VCaP (cell line): ENCODE measurements at regions not wholly inside any gene's neighbourhood (a gene's known extent, or its start where the extent isn't known, plus 50 kb on each side); places are given as distances from the start of the nearest gene placed in this dataset.

Experiments
- H3K27ac ChIP-seq: fragments of 450-650 bp; 2 replicates; pipeline ENCODE4 v1.5.1; 2017
- TF ChIP-seq, protein P1 (sequence below): fragments of 450-650 bp; conservative IDR thresholded peaks from 2 replicates; pipeline ENCODE4 v1.5.1; 2017; ENCODE audit warnings: mild to moderate bottlenecking, moderate library complexity

DNA sequence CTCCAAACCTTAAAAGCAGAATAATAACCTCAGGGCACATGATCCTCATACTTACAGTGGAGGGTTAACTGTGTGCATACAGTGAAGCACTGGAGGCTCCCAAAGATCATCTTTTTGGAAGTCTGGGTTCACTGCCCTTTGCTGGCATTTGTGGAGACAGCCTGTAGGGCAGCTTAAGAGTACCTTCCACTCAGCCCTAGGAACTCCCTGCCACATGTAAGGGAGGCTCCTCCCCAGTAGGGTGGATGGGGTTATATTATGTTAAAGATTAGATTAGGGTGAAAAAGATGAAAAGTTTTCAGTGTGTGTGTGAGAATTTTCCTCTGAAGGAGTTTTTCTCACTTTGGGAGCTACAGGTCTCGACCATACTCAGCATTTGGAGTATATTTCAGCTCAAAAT is 388.4 kb downstream of the RAB28 start:
- TF ChIP-seq, protein P1, sequence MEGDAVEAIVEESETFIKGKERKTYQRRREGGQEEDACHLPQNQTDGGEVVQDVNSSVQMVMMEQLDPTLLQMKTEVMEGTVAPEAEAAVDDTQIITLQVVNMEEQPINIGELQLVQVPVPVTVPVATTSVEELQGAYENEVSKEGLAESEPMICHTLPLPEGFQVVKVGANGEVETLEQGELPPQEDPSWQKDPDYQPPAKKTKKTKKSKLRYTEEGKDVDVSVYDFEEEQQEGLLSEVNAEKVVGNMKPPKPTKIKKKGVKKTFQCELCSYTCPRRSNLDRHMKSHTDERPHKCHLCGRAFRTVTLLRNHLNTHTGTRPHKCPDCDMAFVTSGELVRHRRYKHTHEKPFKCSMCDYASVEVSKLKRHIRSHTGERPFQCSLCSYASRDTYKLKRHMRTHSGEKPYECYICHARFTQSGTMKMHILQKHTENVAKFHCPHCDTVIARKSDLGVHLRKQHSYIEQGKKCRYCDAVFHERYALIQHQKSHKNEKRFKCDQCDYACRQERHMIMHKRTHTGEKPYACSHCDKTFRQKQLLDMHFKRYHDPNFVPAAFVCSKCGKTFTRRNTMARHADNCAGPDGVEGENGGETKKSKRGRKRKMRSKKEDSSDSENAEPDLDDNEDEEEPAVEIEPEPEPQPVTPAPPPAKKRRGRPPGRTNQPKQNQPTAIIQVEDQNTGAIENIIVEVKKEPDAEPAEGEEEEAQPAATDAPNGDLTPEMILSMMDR, result no peak
- no peak overlapping the region for H3K27ac ChIP-seq

DNA sequence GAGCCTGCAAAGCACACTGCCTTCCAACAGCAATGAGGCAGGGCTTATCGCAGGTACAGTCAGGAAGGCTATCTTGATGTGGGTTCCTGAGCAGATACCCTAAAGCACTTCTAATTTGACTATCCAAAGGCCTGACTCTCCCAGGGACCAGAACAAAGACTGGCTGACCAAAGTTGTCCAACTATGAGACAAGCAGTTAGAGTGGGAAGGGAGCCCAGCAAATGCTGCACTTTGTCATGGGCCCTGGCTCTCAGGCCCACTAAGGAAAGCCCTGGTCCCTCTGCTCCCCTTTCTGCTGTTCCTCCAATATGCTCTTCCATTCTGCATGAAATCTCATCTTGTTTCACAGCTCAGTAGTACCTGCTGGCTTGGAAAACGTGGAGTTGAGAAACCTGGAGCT is 391.0 kb downstream of the RAB28 start:
- H3K27ac ChIP-seq, result no peak overlapping the region
- TF ChIP-seq, protein P1, result no peak

DNA sequence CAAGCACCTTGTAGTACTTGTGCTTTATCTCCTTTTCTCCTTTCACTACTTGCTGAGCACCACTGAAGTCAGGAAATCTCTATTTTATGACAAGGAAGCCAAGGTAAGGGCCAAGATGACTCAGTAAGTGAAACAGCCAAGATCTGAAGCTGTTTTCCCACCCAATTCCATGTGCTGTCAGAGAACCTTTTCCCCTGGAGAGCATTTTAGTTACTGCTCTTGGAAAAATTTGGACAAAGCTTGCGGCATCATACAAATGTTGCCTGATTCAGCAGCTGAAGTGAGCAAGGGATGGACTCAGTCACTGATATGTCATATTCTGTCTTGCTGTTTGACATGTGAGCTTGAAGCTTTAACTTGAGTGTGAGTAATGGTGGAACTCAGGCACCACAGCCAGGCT is 391.4 kb downstream of the RAB28 start:
- H3K27ac ChIP-seq, result no peak overlapping the region

DNA sequence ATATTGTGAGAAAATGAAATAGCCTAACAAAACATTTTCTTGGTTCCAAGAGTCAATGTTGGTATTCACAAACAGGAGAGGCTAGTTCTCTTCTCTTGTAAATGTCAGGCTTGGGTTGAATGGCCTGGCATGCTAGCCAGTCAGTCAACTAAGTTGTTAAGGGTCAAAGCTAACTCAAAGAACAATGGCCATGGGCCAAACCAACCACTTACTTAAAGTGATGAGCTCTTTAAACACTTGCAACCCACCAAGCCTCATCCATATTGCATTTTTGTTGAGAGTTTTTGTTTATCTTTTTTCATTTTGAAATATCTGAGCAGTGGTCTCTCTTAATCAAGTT is 394.5 kb downstream of the RAB28 start:
- TF ChIP-seq, protein P1, result no peak

More for the DNA sequence above, 391.4 kb downstream of the RAB28 start:
- TF ChIP-seq, protein P1, result no peak

DNA sequence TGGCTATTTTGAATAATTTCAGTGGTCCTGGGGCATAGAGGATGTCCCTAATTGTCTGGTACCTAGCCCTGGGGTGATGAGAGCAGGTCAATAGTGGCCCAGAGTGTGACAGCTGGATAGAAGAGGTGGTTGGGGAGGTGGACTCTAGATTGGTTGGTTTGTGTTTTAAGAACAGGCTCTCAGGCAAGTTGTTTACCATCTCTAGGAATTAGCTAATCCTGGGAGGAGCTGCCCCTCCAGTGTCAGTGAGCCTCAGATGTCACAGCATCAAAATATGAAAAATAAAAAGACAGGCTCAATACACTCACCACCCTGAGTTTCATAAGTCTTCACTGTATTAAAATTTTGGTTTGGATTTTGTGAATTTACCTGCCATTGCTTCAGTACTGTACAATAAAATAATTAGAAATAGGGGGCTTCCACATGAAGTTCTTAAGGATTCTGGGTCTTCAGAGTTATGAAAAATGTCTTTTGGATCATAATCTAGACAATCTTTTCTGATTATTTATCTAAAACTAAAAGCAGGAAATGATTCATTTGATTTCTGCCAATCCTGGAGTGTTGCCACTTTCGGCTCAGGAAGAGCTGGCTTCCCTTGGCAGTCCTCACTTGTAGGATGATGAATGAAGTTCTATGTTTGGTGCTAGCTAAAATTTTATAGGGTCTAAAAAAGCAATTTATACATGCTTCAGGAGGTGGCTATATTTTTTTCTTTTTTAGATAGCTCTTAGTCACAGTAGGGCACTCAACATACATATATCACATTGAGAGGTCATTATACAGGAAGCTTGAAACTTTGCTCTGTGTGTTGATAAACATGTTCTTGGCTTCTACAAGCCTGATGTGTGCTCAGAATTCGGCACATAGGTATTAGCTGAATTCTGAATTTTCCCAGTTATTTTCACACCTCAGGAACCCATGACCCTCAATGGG is 395.1 kb downstream of the RAB28 start:
- TF ChIP-seq, protein P1, result no peak
- no peak overlapping the region for H3K27ac ChIP-seq

More for the DNA sequence above, 394.5 kb downstream of the RAB28 start:
- H3K27ac ChIP-seq, result no peak overlapping the region

DNA sequence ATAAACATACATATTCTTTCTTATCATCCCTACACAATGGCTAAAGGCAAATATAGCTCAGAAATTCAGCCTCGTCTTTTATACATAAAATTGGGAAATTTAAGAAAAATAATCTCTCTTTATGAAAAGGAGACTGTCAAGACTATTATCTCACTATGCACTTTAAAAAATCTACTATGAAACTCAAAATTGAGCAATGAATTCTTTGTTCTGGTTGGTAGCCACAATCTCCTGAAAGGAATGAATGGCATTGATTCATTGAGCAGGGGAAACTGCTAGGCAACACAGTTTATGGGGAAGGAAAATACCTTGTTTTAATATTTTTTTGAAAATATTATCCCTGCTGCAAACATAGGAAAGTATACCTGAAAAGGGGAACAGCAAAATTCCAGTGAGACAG is 397.1 kb downstream of the RAB28 start:
- TF ChIP-seq, protein P1, result no peak
- H3K27ac ChIP-seq, result no peak overlapping the region

DNA sequence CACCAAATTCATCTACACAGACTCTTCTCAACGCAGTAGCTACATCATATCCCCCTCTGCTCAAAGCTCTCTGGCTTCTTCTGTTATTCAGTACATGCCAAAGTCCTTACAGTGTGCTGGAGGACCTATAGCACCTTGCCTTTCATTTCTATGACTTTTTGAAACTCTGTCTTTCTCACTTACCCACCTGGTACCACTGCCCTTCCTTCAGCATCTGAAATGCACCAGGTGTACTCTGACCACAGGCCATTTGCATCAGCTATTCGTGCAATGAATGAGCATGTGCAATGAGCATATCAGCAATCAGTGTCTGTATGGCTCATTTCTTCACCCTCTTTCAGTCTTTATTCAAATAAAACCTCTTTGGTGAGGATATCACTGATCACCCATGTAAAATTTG is 399.9 kb downstream of the RAB28 start:
- H3K27ac ChIP-seq, result no peak overlapping the region
- TF ChIP-seq, protein P1, result no peak
